NCI-H2196 (cell line): ENCODE measurements at regions not wholly inside any gene's neighbourhood (a gene's known extent, or its start where the extent isn't known, plus 50 kb on each side); places are given as distances from the start of the nearest gene placed in this dataset.
"Not testable (repeated sequence)": the region's sequence is repeated elsewhere in the genome, so short reads cannot be mapped to it uniquely, and the experiment has no call there.

Experiments
- DNase-seq: peaks from one replicate; lab custom pipeline; 2025; ENCODE audit not compliant: unreplicated experiment; lab: John Stamatoyannopoulos, UW

- DNase-seq: no peak
These were observed 127.9 kb downstream of the EVA1A start for GRCh38 chr2:75432761-75433361.

- DNase-seq: no peak
These were observed 129.0 kb downstream of the EVA1A start for GRCh38 chr2:75431763-75432162.

- no peak for DNase-seq
These were observed 129.5 kb downstream of the EVA1A start for GRCh38 chr2:75431276-75431675.

GRCh38 chr2:75430449-75430848 lies 130.3 kb downstream of the EVA1A start:
- not testable (repeated sequence) for DNase-seq

GRCh38 chr2:75428646-75429443 lies 131.9 kb downstream of the EVA1A start:
- DNase-seq: peak; percentile 5

GRCh38 chr2:75428060-75428459 lies 132.7 kb downstream of the EVA1A start:
- DNase-seq: no peak

- no peak for DNase-seq
These were observed 135.7 kb downstream of the EVA1A start for GRCh38 chr2:75424936-75425619.

GRCh38 chr2:75421986-75422385 lies 138.8 kb downstream of the EVA1A start:
- DNase-seq: no peak

- no peak for DNase-seq
These were observed 144.1 kb downstream of the EVA1A start for GRCh38 chr2:75416420-75417342.

- no peak for DNase-seq
These were observed 145.0 kb downstream of the EVA1A start for GRCh38 chr2:75415731-75416130.

GRCh38 chr2:75415111-75415626 lies 145.6 kb downstream of the EVA1A start:
- DNase-seq: no peak

GRCh38 chr2:75411574-75411973 lies 149.2 kb downstream of the EVA1A start:
- no peak for DNase-seq

- DNase-seq: no peak
These were observed 150.0 kb downstream of the EVA1A start for GRCh38 chr2:75410702-75411101.

- DNase-seq: no peak
These were observed 152.0 kb downstream of the EVA1A start for GRCh38 chr2:75408771-75409170.

GRCh38 chr2:75407038-75407530 lies 153.7 kb downstream of the EVA1A start:
- no peak for DNase-seq

GRCh38 chr2:75406131-75406581 lies 154.6 kb downstream of the EVA1A start:
- DNase-seq: no peak

- no peak for DNase-seq
These were observed 155.7 kb downstream of the EVA1A start for GRCh38 chr2:75405000-75405399.

- DNase-seq: peak; percentile 19
These were observed 156.7 kb downstream of the EVA1A start for GRCh38 chr2:75403991-75404428.

- DNase-seq: no peak
These were observed 164.4 kb downstream of the EVA1A start for GRCh38 chr2:75396314-75396713.

- not testable (repeated sequence) for DNase-seq
These were observed 166.0 kb downstream of the EVA1A start for GRCh38 chr2:75394764-75395163.
